HEK293 (cell line): ENCODE measurements at regions not wholly inside any gene's neighbourhood (a gene's known extent, or its start where the extent isn't known, plus 50 kb on each side); places are given as distances from the start of the nearest gene placed in this dataset.

Experiments used
- CTCF ChIA-PET: fragments of 350-600 bp; formaldehyde crosslinking; extraction: SDS; loops from one replicate; lab custom pipeline; 2021; ENCODE audit warnings: antibody characterized with exemption; lab: Yijun Ruan, JAX
- POLR2A ChIA-PET: fragments of 300-600 bp; formaldehyde crosslinking; extraction: SDS; loops from one replicate; lab custom pipeline; 2020; ENCODE audit warnings: antibody characterized with exemption, inconsistent platforms; lab: Yijun Ruan, JAX
- H3K27ac ChIP-seq: fragments of 200-500 bp; sonication (Bioruptor generic); 2 replicates; pipeline ENCODE4 v1.5.1; 2014; ENCODE audit warnings: low read depth, low read length, control low read depth, inconsistent platforms; ENCODE audit errors: extremely low read depth
- H3K36me3 ChIP-seq, 2 experiments: fragments of 200-500 bp in 1 of 2; sonication (Bioruptor generic) in 1 of 2; 1 replicate in 1 of 2; 2 replicates in 1 of 2; pipeline ENCODE4 v1.5.1; 2014 to 2017; ENCODE audit warnings: inconsistent platforms in 2 of 2, low read length in 2 of 2; ENCODE audit not compliant: control insufficient read depth in 2 of 2, insufficient read depth in 1 of 2
- H3K4me1 ChIP-seq: fragments of 200-500 bp; sonication (Bioruptor generic); 2 replicates; pipeline ENCODE4 v1.5.1; 2014; ENCODE audit warnings: mild to moderate bottlenecking, low read length, inconsistent platforms; ENCODE audit not compliant: control insufficient read depth, insufficient read depth
- H3K4me3 ChIP-seq: 2 replicates; pipeline ENCODE4 v1.5.1; 2011; ENCODE audit warnings: low read depth, mild to moderate bottlenecking, control low read depth, low read length, moderate library complexity
- H3K9me3 ChIP-seq: fragments of 200-500 bp; sonication (Bioruptor generic); 2 replicates; pipeline ENCODE4 v1.5.1; 2014; ENCODE audit warnings: low read depth, low read length, inconsistent platforms; ENCODE audit not compliant: control insufficient read depth, insufficient read depth
- CTCF ChIP-seq: fragments of 450-650 bp; formaldehyde crosslinking; IDR thresholded peaks from 2 replicates; pipeline ENCODE4 v1.5.1; 2016; ENCODE audit warnings: missing biosample characterization, missing genetic modification characterization
- PRDM10 ChIP-seq: fragments of 450-650 bp; formaldehyde crosslinking; IDR thresholded peaks from 2 replicates; pipeline ENCODE4 v1.5.1; 2016; ENCODE audit warnings: missing biosample characterization, missing genetic modification characterization
- SP7 ChIP-seq: fragments of 450-650 bp; formaldehyde crosslinking; IDR thresholded peaks from 2 replicates; pipeline ENCODE4 v1.5.1; 2016; ENCODE audit warnings: missing biosample characterization, missing genetic modification characterization
- YY2 ChIP-seq: fragments of 450-650 bp; formaldehyde crosslinking; IDR thresholded peaks from 2 replicates; pipeline ENCODE4 v1.5.1; 2016; ENCODE audit warnings: missing biosample characterization, missing genetic modification characterization
- ZBTB49 ChIP-seq: fragments of 450-650 bp; formaldehyde crosslinking; IDR thresholded peaks from 2 replicates; pipeline ENCODE4 v1.5.1; 2016; ENCODE audit warnings: missing biosample characterization, missing genetic modification characterization, low read depth
- ZNF133 ChIP-seq: fragments of 450-650 bp; formaldehyde crosslinking; IDR thresholded peaks from 2 replicates; pipeline ENCODE4 v1.5.1; 2016; ENCODE audit warnings: missing biosample characterization, missing genetic modification characterization
- ZNF266 ChIP-seq: fragments of 450-650 bp; formaldehyde crosslinking; IDR thresholded peaks from 2 replicates; pipeline ENCODE4 v1.5.1; 2016; ENCODE audit warnings: missing biosample characterization, missing genetic modification characterization, low read depth
- ZNF311 ChIP-seq: fragments of 450-650 bp; formaldehyde crosslinking; IDR thresholded peaks from 2 replicates; pipeline ENCODE4 v1.5.1; 2017; ENCODE audit warnings: missing biosample characterization, missing genetic modification characterization, borderline replicate concordance
- ZNF341 ChIP-seq: fragments of 450-650 bp; formaldehyde crosslinking; IDR thresholded peaks from 2 replicates; pipeline ENCODE4; 2016; ENCODE audit warnings: low read depth, missing biosample characterization, missing genetic modification characterization
- ZNF398 ChIP-seq: fragments of 450-650 bp; formaldehyde crosslinking; IDR thresholded peaks from 2 replicates; pipeline ENCODE4 v1.5.1; 2017; ENCODE audit warnings: missing biosample characterization, missing genetic modification characterization
- ZNF48 ChIP-seq: fragments of 450-650 bp; formaldehyde crosslinking; IDR thresholded peaks from 2 replicates; pipeline ENCODE4 v1.5.1; 2016; ENCODE audit warnings: missing biosample characterization, missing genetic modification characterization
- ZNF560 ChIP-seq: fragments of 450-650 bp; formaldehyde crosslinking; IDR thresholded peaks from 2 replicates; pipeline ENCODE4 v1.5.1; 2017; ENCODE audit warnings: missing biosample characterization, missing genetic modification characterization, borderline replicate concordance
- ZNF768 ChIP-seq: fragments of 450-650 bp; formaldehyde crosslinking; IDR thresholded peaks from 2 replicates; pipeline ENCODE4 v1.5.1; 2018; ENCODE audit warnings: missing biosample characterization, mild to moderate bottlenecking, missing genetic modification characterization
- ZNF776 ChIP-seq: fragments of 450-650 bp; formaldehyde crosslinking; IDR thresholded peaks from 2 replicates; pipeline ENCODE4 v1.5.0; 2017; ENCODE audit warnings: missing biosample characterization, missing genetic modification characterization, borderline replicate concordance
- ZNF785 ChIP-seq: fragments of 450-650 bp; formaldehyde crosslinking; IDR thresholded peaks from 2 replicates; pipeline ENCODE4 v1.5.1; 2016; ENCODE audit warnings: missing biosample characterization, missing genetic modification characterization
- ZNF843 ChIP-seq: fragments of 450-650 bp; formaldehyde crosslinking; IDR thresholded peaks from 2 replicates; pipeline ENCODE4 v1.5.1; 2016; ENCODE audit warnings: missing biosample characterization, missing genetic modification characterization
- ZSCAN18 ChIP-seq: fragments of 450-650 bp; formaldehyde crosslinking; IDR thresholded peaks from 2 replicates; pipeline ENCODE4 v1.5.1; 2016; ENCODE audit warnings: missing biosample characterization, missing genetic modification characterization

- TF ChIP-seq PRDM10 (tag by site-specific recombination) (no peak), ZSCAN18 (no peak), ZNF843 (no peak), CTCF (tag by site-specific recombination) (no peak), ZNF266 (no peak), ZNF133 (no peak)
Observed at GRCh38 chr2:41884718-41885117, 163.1 kb upstream of the PKDCC start (continued).

GRCh38 chr2:41886145-41886664 is 161.6 kb upstream of the PKDCC start:
- no peak overlapping the region for H3K4me3 ChIP-seq
- POLR2A ChIA-PET, result no interaction called here
- no peaks in the 10 kb centered on the region for H3K9me3 ChIP-seq
- no peaks in the 10 kb centered on the region for H3K36me3 ChIP-seq
- no peak for TF ChIP-seq ZNF785 (tag by site-specific recombination)
- no peak for TF ChIP-seq ZNF398 (tag by site-specific recombination)
- TF ChIP-seq ZNF560 (tag by site-specific recombination), result no peak
- TF ChIP-seq YY2 (tag by site-specific recombination), result no peak
- no peak for TF ChIP-seq SP7 (tag by site-specific recombination)
- no peak for TF ChIP-seq ZNF768 (tag by site-specific recombination)
- no peak for TF ChIP-seq ZNF311 (tag by site-specific recombination)
- TF ChIP-seq ZNF776 (tag by site-specific recombination), result no peak
- TF ChIP-seq ZNF341 (tag by site-specific recombination), result no peak
- no peak for TF ChIP-seq ZBTB49 (tag by site-specific recombination)
- no peak for TF ChIP-seq ZNF48 (tag by site-specific recombination)
- H3K27ac ChIP-seq, result no peak overlapping the region
- CTCF ChIA-PET, result interaction anchor here (1.5 to 4.1 kb wide), 2 partner anchors 16 to 200 kb away, joined by 3 to 13 read pairs; no protein-coding TSS in a partner anchor
- no peaks in the 10 kb centered on the region for H3K4me1 ChIP-seq
